Spleen (tissue), 7 donors: ENCODE measurements at regions not wholly inside any gene's neighbourhood (a gene's known extent, or its start where the extent isn't known, plus 50 kb on each side); places are given as distances from the start of the nearest gene placed in this dataset.

ENCODE experiments used
- CTCF ChIP-seq, 11 experiments: fragments of 200-600 bp in 7 of 11; fragments of 450-650 bp in 4 of 11; sonication (generic) in 4 of 11; IDR thresholded peaks in 8 of 11; conservative IDR thresholded peaks in 3 of 11; 1 replicate in 7 of 11; 2 replicates in 4 of 11; pipeline versions ENCODE4 v1.4.0 to v1.8.0; 2016 to 2021; ENCODE audit warnings: antibody characterized with exemption in 11 of 11, inconsistent platforms in 4 of 11, mild to moderate bottlenecking in 1 of 11
- POLR2A ChIP-seq, 3 donors: fragments of 450-650 bp; IDR thresholded peaks; one replicate each; pipeline ENCODE4 v1.5.1; 2017; ENCODE audit warnings: antibody characterized with exemption in 3 of 3, mild to moderate bottlenecking in 1 of 3
- POLR2AphosphoS5 ChIP-seq, 3 donors: sonication (generic); formaldehyde crosslinking; IDR thresholded peaks; one replicate each; pipeline ENCODE4 v1.5.1; 2017; ENCODE audit warnings: antibody characterized with exemption in 3 of 3
- donor health status: DM: no; HTN: no; CAD: no; lungs with moderate emphysema.
- donor health status: DM: no; HTN: no; CAD: no.
- donor health status: DM: no; HTN: no; CAD: no.

GRCh38 chr3:81974751-81975150 is 213.3 kb upstream of the GBE1 start:
- no peak for TF ChIP-seq CTCF (IDR thresholded peaks at IDR 0.05 in 8 of 11, conservative IDR thresholded peaks at IDR 0.05 in 3 of 11)
- no peak for TF ChIP-seq POLR2A (IDR thresholded peaks at IDR 0.05)
- TF ChIP-seq POLR2AphosphoS5 (IDR thresholded peaks at IDR 0.05) = no peak
